Endothelial cell of umbilical vein (primary cell): ENCODE measurements at regions not wholly inside any gene's neighbourhood (a gene's known extent, or its start where the extent isn't known, plus 50 kb on each side); places are given as distances from the start of the nearest gene placed in this dataset.

Experiments
- BruUV-seq: library from RNA; stranded (reverse); fragments of 400-500 nt; replicated peaks from 2 replicates; lab custom pipeline; 2021; lab: Mats Ljungman, UMichigan
- CTCF ChIA-PET: fragments of 300-600, 350-600 bp; sonication (Branson Sonifier 250); formaldehyde crosslinking; loops from one replicate; lab custom pipeline; 2021; ENCODE audit warnings: antibody characterized with exemption, inconsistent platforms; lab: Charles Lee
- POLR2A ChIA-PET: fragments of 300-600, 350-600 bp; sonication (Branson Sonifier 250); formaldehyde crosslinking; loops from one replicate; lab custom pipeline; 2021; ENCODE audit warnings: antibody characterized with exemption, inconsistent platforms; lab: Charles Lee
- DNase-seq: peaks from one replicate; pipeline ENCODE4 v3.0.0-alpha.2; 2011; ENCODE audit warnings: low read depth, low spot score
- FAIRE-seq: peaks from 2 replicates; lab custom pipeline; 2011; peaks lifted over from hg19 to GRCh38; lab: Jason Lieb, UNC
- H2AFZ ChIP-seq: 2 replicates; pipeline ENCODE4 v1.6.0; 2012; ENCODE audit warnings: low read depth, low read length, control low read depth, inconsistent platforms
- H3K27ac ChIP-seq: 2 replicates; pipeline ENCODE4 v1.5.1; 2011; ENCODE audit warnings: low read depth, mild to moderate bottlenecking, control low read depth, low read length, moderate library complexity; ENCODE audit not compliant: insufficient read depth
- H3K27me3 ChIP-seq, 2 experiments: 2 replicates each; pipeline versions ENCODE4 v1.6.0 to v1.6.1; 2011; ENCODE audit warnings: low read length in 2 of 2, mixed read lengths in 1 of 2; ENCODE audit not compliant: control insufficient read depth in 2 of 2, insufficient read depth in 2 of 2
- H3K36me3 ChIP-seq, 2 experiments: 2 replicates in 1 of 2; 3 replicates in 1 of 2; pipeline ENCODE4 v1.5.1; 2011; ENCODE audit warnings: low read length in 2 of 2, mild to moderate bottlenecking in 1 of 2, moderate library complexity in 1 of 2; ENCODE audit not compliant: control insufficient read depth in 2 of 2, insufficient read depth in 2 of 2; ENCODE audit errors: extremely low read depth in 1 of 2
- H3K4me1 ChIP-seq: 3 replicates; pipeline ENCODE4 v1.5.1; 2011; ENCODE audit warnings: mild to moderate bottlenecking, low read length; ENCODE audit not compliant: control insufficient read depth, insufficient read depth; ENCODE audit errors: extremely low read depth
- H3K4me2 ChIP-seq: 2 replicates; pipeline ENCODE4 v1.6.1; 2011; ENCODE audit warnings: low read length, control low read depth, mixed read lengths; ENCODE audit not compliant: insufficient read depth
- H3K4me3 ChIP-seq, 3 experiments: fragments of 200-600 bp in 1 of 3; sonication (generic), shearing (Covaris generic) in 1 of 3; replicated peaks in 1 of 3; 2 replicates each; pipeline ENCODE4 v1.5.1; 2011 to 2016; ENCODE audit warnings: control low read depth in 3 of 3, low read length in 3 of 3, mild to moderate bottlenecking in 2 of 3, inconsistent platforms in 1 of 3, low read depth in 1 of 3, moderate library complexity in 1 of 3; ENCODE audit not compliant: insufficient read depth in 1 of 3
- H3K79me2 ChIP-seq: 2 replicates; pipeline ENCODE4 v1.6.0; 2012; ENCODE audit warnings: low read length, inconsistent platforms; ENCODE audit not compliant: control insufficient read depth, insufficient read depth
- H3K9ac ChIP-seq: replicated peaks from 2 replicates; pipeline ENCODE3; 2011; ENCODE audit warnings: low read length, control low read depth; ENCODE audit not compliant: insufficient read depth; ENCODE audit errors: extremely low read depth
- H3K9me1 ChIP-seq: replicated peaks from 3 replicates; pipeline ENCODE4 v1.6.0; 2011; ENCODE audit warnings: mild to moderate bottlenecking, low read length; ENCODE audit not compliant: control insufficient read depth, insufficient read depth; ENCODE audit errors: extremely low read depth
- H3K9me3 ChIP-seq: replicated peaks from 2 replicates; pipeline ENCODE4 v1.5.1; 2012; ENCODE audit warnings: low read length, inconsistent platforms; ENCODE audit not compliant: control insufficient read depth, insufficient read depth
- H4K20me1 ChIP-seq: replicated peaks from 2 replicates; pipeline ENCODE3; 2011; ENCODE audit warnings: mild to moderate bottlenecking, low read length; ENCODE audit not compliant: control insufficient read depth, insufficient read depth; ENCODE audit errors: extremely low read depth
- EZH2 ChIP-seq: IDR thresholded peaks from 2 replicates; pipeline ENCODE4 v1.6.1; 2012; ENCODE audit warnings: borderline replicate concordance, low read depth, mild to moderate bottlenecking, moderate library complexity, low read length, inconsistent platforms; ENCODE audit not compliant: severe bottlenecking
- FOS ChIP-seq: IDR thresholded peaks from 2 replicates; pipeline ENCODE4 v1.6.1; 2011; ENCODE audit warnings: mild to moderate bottlenecking, low read length, moderate library complexity, borderline replicate concordance; ENCODE audit not compliant: insufficient read depth
- GATA2 ChIP-seq: IDR thresholded peaks from 2 replicates; pipeline ENCODE4 v1.7.0; 2011; ENCODE audit warnings: low read depth, mild to moderate bottlenecking, moderate library complexity, mixed read lengths, low read length; ENCODE audit not compliant: insufficient read length, insufficient read depth
- JUN ChIP-seq: IDR thresholded peaks from 2 replicates; pipeline ENCODE4 v1.6.1; 2011; ENCODE audit warnings: borderline replicate concordance, low read depth; ENCODE audit not compliant: insufficient read length, insufficient read depth
- POLR2A ChIP-seq: IDR thresholded peaks from 2 replicates; pipeline ENCODE4 v1.6.1; 2012; ENCODE audit warnings: low read depth, mild to moderate bottlenecking, control low read depth, low read length
- POLR2AphosphoS5 ChIP-seq: IDR thresholded peaks from 2 replicates; pipeline ENCODE4 v1.6.1; 2012; ENCODE audit warnings: low read depth, mild to moderate bottlenecking, control low read depth, low read length, moderate library complexity; ENCODE audit not compliant: insufficient read depth
- dilution Hi-C: fragments of 300-500 bp; cut with MboI; formaldehyde crosslinking; loops from one replicate; pipeline ENCODE4 v1.15.0; 2019; ENCODE audit warnings: low sequenced_read_pairs; ENCODE audit not compliant: extremely low pct_ligation_motif_present
- intact Hi-C: fragments of 100-400 bp; cut with micrococcal nuclease; formaldehyde crosslinking; loops from one replicate; pipeline ENCODE4 v1.10.0; 2022
- TF ChIP-seq, protein P1 (sequence below), 2 donors: IDR thresholded peaks; 1 replicate in 1 of 2; 2 replicates in 1 of 2; pipeline ENCODE4 v1.5.1; 2011; ENCODE audit warnings: low read length in 2 of 2, mild to moderate bottlenecking in 2 of 2, moderate library complexity in 2 of 2, control low read depth in 1 of 2, inconsistent platforms in 1 of 2, low read depth in 1 of 2; ENCODE audit not compliant: insufficient read depth in 1 of 2; ENCODE audit errors: extremely low read depth in 1 of 2

DNA sequence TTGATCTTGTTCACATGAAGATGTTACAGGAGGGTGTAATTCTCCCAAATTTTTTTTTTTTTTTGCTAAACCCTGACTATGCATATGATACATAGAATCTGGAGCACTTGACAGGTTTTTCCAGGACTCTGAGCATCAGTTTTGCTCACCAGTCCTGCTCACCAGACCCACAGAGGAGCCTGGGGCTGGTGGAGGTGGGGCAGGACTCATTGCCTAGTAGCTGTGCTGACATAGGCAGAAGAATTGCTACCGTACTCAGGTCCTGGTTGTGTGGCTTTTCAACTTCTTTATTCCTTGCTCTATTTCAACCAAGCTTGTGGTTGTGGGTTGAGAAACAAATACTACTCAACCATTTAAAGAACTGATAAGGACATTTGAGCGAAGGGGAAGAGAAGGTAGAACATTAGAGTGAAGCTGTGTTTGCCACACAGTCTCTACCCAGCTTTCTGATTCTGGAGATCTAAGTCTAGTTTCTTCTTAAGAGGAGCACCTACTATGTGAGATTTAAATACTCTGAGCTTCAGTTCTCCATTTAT, 212.4 kb downstream of the UTP18 start:
- no peak overlapping the region for H2AFZ ChIP-seq
- H3K4me1 ChIP-seq = no peaks in the 10 kb centered on the region
- no peak for TF ChIP-seq JUN
- TF ChIP-seq EZH2 = no peak
- TF ChIP-seq POLR2A = no peak
- FAIRE-seq = no peak
- CTCF ChIA-PET = no interaction called here
- no peaks in the 10 kb centered on the region for H3K27me3 ChIP-seq
- no peak overlapping the region for H3K27ac ChIP-seq
- no TSS peak for BruUV-seq
- H3K4me2 ChIP-seq = no peak overlapping the region
- POLR2A ChIA-PET = no interaction called here
- H3K9me3 ChIP-seq = no peaks in the 10 kb centered on the region
- H3K79me2 ChIP-seq = no peaks in the 10 kb centered on the region
- intact Hi-C loops (no loop called here), dilution Hi-C loops (no loop called here)
- H3K9me1 ChIP-seq = no peaks in the 10 kb centered on the region
- H3K36me3 ChIP-seq = no peaks in the 10 kb centered on the region
- no peaks in the 10 kb centered on the region for H4K20me1 ChIP-seq
- no peak for DNase-seq
- no peak overlapping the region for H3K9ac ChIP-seq
- H3K4me3 ChIP-seq = no peak overlapping the region

DNA sequence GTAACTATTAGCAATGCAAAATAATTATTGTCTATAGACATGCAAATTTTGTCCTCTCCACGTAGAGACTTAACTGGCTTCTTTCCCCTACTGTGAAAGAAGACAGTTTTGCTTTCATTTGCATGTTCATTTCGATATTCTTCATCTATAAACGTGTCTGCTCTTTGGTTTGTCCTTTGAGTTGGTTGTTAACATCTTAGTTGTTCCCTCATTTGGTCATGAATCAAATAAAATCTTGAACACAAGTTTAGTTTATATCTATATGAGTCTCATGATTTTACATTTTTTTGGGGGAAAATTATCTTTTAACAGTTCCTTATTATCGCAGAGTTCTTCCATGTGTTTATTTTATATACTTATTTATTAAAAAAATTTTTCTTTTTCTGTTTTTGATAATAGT, 214.4 kb downstream of the UTP18 start:
- no peaks in the 10 kb centered on the region for H4K20me1 ChIP-seq
- H3K9me3 ChIP-seq = no peaks in the 10 kb centered on the region
- H3K36me3 ChIP-seq = no peaks in the 10 kb centered on the region
- POLR2A ChIA-PET = no interaction called here
- DNase-seq = no peak
- H3K27ac ChIP-seq = no peak overlapping the region
- H2AFZ ChIP-seq = no peak overlapping the region
- H3K79me2 ChIP-seq = no peaks in the 10 kb centered on the region
- no peaks in the 10 kb centered on the region for H3K9me1 ChIP-seq
- H3K4me2 ChIP-seq = no peak overlapping the region
- no peaks in the 10 kb centered on the region for H3K4me1 ChIP-seq
- intact Hi-C loops (no loop called here), dilution Hi-C loops (no loop called here)
- no TSS peak for BruUV-seq
- CTCF ChIA-PET = no interaction called here
- TF ChIP-seq POLR2AphosphoS5 (no peak), EZH2 (no peak), FOS (no peak), GATA2 (no peak)
- TF ChIP-seq, protein P1, sequence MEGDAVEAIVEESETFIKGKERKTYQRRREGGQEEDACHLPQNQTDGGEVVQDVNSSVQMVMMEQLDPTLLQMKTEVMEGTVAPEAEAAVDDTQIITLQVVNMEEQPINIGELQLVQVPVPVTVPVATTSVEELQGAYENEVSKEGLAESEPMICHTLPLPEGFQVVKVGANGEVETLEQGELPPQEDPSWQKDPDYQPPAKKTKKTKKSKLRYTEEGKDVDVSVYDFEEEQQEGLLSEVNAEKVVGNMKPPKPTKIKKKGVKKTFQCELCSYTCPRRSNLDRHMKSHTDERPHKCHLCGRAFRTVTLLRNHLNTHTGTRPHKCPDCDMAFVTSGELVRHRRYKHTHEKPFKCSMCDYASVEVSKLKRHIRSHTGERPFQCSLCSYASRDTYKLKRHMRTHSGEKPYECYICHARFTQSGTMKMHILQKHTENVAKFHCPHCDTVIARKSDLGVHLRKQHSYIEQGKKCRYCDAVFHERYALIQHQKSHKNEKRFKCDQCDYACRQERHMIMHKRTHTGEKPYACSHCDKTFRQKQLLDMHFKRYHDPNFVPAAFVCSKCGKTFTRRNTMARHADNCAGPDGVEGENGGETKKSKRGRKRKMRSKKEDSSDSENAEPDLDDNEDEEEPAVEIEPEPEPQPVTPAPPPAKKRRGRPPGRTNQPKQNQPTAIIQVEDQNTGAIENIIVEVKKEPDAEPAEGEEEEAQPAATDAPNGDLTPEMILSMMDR (IDR thresholded peaks at IDR 0.05; ENCODE audit: extremely low read depth in 1 of 2, insufficient read depth in 1 of 2, low read depth in 1 of 2, low read length in 2 of 2) = no peak
- H3K9ac ChIP-seq = no peak overlapping the region
- H3K27me3 ChIP-seq = no peaks in the 10 kb centered on the region
- no peak for FAIRE-seq
- H3K4me3 ChIP-seq = no peak overlapping the region
